ENCODE measurements at regions not wholly inside any gene's neighbourhood (a gene's known extent, or its start where the extent isn't known, plus 50 kb on each side); places are given as distances from the start of the nearest gene placed in this dataset.

DNA sequence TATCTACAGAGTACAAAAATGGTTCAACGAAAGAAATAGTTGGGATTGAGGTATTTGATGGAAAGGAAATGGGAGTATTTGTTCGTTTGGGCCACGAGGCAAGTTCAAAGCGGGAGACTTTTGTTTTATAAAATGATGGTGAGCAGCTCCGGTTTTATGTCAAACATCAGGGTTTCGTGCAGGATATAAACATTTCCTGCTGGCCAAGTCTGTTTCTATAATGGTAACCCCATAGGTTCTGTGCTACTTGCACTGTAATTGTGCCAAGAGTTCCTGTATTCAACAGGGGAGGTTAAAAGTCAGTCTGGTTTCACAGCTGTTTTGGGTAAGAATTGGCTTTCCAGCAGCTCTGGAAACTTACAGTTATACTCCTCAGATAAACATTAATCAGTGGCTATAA is 290.3 kb upstream of the NRIP1 start:
- TF ChIP-seq, protein P1, sequence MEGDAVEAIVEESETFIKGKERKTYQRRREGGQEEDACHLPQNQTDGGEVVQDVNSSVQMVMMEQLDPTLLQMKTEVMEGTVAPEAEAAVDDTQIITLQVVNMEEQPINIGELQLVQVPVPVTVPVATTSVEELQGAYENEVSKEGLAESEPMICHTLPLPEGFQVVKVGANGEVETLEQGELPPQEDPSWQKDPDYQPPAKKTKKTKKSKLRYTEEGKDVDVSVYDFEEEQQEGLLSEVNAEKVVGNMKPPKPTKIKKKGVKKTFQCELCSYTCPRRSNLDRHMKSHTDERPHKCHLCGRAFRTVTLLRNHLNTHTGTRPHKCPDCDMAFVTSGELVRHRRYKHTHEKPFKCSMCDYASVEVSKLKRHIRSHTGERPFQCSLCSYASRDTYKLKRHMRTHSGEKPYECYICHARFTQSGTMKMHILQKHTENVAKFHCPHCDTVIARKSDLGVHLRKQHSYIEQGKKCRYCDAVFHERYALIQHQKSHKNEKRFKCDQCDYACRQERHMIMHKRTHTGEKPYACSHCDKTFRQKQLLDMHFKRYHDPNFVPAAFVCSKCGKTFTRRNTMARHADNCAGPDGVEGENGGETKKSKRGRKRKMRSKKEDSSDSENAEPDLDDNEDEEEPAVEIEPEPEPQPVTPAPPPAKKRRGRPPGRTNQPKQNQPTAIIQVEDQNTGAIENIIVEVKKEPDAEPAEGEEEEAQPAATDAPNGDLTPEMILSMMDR (IDR thresholded peaks at IDR 0.05; ENCODE audit: insufficient read depth, low read depth, low read length) = no peak
- no peak for TF ChIP-seq EZH2 (IDR thresholded peaks at IDR 0.05; ENCODE audit: insufficient read depth, low read length)

All from astrocyte (in vitro differentiated cells and primary cell).